ENCODE measurements at regions not wholly inside any gene's neighbourhood (a gene's known extent, or its start where the extent isn't known, plus 50 kb on each side); places are given as distances from the start of the nearest gene placed in this dataset.

DNA sequence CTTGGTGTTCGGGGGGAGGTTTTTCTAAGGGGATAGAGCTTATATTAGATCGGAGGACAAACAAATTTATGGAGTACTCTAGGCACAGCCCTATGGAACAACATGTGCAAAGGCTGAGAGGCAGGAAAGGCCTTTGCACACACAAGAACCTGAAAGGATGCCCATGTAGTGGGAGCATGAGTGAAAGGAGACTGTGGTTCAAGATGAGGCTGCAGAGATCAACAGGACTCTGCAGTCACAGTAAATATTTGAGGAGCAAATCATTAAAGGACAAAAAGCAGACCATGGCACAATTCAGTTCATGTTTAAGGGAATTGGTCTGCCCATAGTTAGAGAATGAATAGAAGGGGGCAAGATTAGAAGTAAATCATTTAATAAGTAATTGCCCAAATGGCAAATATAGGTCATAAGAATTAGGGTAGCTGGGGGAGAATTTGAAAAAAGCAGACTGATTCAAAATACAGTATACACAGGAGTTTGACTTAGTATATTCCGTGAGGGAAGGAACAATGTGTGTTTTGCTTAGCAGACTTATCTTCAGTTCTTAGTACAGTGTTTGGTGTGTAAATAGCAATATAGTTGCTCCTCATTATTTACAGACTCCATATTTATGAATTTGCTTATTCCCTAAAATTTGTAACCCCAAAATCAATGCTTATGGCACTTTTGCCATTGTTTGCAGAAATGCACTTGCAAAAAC is 268.1 kb downstream of the SEC16B start:
- Mint-ChIP-seq H3K4me1 (ENCODE audit: unreplicated experiment) (no peaks in the 10 kb centered on the region), H3K36me3 (ENCODE audit: low read depth, unreplicated experiment) (no peaks in the 10 kb centered on the region), H3K4me3 (ENCODE audit: unreplicated experiment) (no peak overlapping the region), H3K9me3 (ENCODE audit: unreplicated experiment) (no peaks in the 10 kb centered on the region), H3K27ac (ENCODE audit: unreplicated experiment) (no peak overlapping the region), H3K27me3 (ENCODE audit: unreplicated experiment) (no peaks in the 10 kb centered on the region)
- DNase-seq (ENCODE audit: low spot score), result no peak
- TF ChIP-seq, protein P1, sequence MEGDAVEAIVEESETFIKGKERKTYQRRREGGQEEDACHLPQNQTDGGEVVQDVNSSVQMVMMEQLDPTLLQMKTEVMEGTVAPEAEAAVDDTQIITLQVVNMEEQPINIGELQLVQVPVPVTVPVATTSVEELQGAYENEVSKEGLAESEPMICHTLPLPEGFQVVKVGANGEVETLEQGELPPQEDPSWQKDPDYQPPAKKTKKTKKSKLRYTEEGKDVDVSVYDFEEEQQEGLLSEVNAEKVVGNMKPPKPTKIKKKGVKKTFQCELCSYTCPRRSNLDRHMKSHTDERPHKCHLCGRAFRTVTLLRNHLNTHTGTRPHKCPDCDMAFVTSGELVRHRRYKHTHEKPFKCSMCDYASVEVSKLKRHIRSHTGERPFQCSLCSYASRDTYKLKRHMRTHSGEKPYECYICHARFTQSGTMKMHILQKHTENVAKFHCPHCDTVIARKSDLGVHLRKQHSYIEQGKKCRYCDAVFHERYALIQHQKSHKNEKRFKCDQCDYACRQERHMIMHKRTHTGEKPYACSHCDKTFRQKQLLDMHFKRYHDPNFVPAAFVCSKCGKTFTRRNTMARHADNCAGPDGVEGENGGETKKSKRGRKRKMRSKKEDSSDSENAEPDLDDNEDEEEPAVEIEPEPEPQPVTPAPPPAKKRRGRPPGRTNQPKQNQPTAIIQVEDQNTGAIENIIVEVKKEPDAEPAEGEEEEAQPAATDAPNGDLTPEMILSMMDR (IDR thresholded peaks at IDR 0.05; ENCODE audit: unreplicated experiment), result no peak

DNA sequence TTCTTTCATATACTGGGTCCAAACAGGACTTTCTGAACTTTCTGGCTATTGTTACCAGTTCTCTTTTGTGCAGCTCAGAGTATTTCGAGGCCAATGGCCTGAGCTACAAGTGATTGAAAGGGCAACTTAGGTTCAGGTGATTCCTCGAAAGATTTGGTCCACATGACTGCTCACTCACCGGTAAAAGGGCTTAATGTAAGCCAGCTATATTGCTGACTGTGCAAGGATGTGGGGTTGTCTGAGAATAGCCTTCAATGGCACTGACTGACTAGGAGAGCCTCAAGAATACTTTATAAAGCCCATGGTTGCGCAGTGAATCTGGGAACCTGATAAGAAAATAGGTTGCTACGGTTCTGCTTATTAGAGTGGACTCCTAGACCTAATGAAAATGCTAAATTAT is 269.0 kb downstream of the SEC16B start:
- H3K4me3 Mint-ChIP-seq (ENCODE audit: unreplicated experiment), result no peak overlapping the region
- no peaks in the 10 kb centered on the region for H3K9me3 Mint-ChIP-seq (ENCODE audit: unreplicated experiment)
- no peaks in the 10 kb centered on the region for H3K36me3 Mint-ChIP-seq (ENCODE audit: low read depth, unreplicated experiment)
- DNase-seq (ENCODE audit: low spot score), result no peak
- H3K27me3 Mint-ChIP-seq (ENCODE audit: unreplicated experiment), result no peaks in the 10 kb centered on the region
- H3K27ac Mint-ChIP-seq (ENCODE audit: unreplicated experiment), result no peak overlapping the region
- TF ChIP-seq, protein P1 (IDR thresholded peaks at IDR 0.05; ENCODE audit: unreplicated experiment), result no peak
- no peaks in the 10 kb centered on the region for H3K4me1 Mint-ChIP-seq (ENCODE audit: unreplicated experiment)

DNA sequence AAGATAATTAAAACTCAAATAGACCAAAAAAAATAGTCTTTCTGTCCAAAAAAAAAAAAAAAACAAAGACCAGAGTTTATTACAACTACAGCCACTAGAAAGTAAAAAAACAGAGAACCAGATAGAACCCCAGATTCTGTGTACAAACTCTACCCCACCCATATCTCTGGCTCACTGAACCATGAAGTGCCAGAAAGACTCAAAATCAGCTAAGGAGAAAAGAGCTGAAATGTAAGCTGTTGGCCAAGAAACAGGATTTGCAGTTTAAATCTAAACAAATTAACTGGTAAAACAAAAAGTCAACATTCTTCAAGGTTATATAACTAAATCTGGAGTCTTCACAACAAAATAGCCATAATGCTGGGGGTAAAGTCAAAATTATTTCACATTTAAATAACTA is 278.9 kb downstream of the SEC16B start:
- Mint-ChIP-seq H3K36me3 (ENCODE audit: low read depth, unreplicated experiment) (no peaks in the 10 kb centered on the region), H3K9me3 (ENCODE audit: unreplicated experiment) (no peaks in the 10 kb centered on the region), H3K27me3 (ENCODE audit: unreplicated experiment) (peaks cover 2% of the 10 kb centered on the region), H3K27ac (ENCODE audit: unreplicated experiment) (no peak overlapping the region), H3K4me1 (ENCODE audit: unreplicated experiment) (no peaks in the 10 kb centered on the region), H3K4me3 (ENCODE audit: unreplicated experiment) (no peak overlapping the region)
- TF ChIP-seq, protein P1 (IDR thresholded peaks at IDR 0.05; ENCODE audit: unreplicated experiment), result no peak
- DNase-seq (ENCODE audit: low spot score), result no peak

DNA sequence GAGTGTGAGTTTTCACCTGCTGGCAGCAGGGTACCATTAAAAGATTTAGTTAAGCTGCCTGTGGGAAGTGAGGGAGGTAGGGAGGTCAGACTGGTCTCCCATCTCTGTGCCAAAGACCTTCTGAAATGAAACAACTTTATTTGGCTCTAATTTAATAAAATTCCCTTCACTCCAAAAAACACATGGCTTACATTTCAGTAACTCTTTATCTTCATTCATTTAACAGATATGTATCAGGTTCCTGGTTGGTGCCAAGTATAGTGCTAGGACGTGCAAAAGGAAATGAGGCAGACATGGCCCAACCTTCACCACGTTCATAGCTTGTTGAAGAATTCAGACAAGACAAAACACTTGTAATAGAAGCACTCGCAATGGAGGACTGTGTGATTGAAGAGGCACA is 282.3 kb downstream of the SEC16B start:
- Mint-ChIP-seq H3K4me1 (ENCODE audit: unreplicated experiment) (no peaks in the 10 kb centered on the region), H3K4me3 (ENCODE audit: unreplicated experiment) (no peak overlapping the region), H3K36me3 (ENCODE audit: low read depth, unreplicated experiment) (no peaks in the 10 kb centered on the region), H3K27ac (ENCODE audit: unreplicated experiment) (no peak overlapping the region), H3K9me3 (ENCODE audit: unreplicated experiment) (no peaks in the 10 kb centered on the region), H3K27me3 (ENCODE audit: unreplicated experiment) (peaks cover 2% of the 10 kb centered on the region)
- TF ChIP-seq, protein P1 (IDR thresholded peaks at IDR 0.05; ENCODE audit: unreplicated experiment), result no peak
- DNase-seq (ENCODE audit: low spot score), result no peak

DNA sequence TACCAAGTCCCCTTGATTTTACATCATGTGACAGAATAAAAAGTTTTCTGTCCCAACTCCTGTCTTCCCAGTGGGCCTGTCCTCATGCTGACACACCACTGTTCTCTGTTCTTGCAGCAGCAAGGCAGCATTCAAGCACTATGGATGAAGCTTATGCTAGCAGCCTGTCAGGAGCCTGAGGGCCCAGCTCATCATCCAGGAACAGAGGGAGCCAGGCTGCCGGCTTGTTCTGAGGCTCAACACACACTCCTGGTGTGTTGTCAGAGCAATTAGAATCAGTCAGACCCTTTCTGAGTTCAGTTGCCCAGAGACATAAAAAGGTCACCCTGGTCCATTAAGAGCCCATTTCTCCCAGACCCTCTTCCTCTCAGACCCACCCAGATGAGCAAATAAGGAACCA is 282.9 kb downstream of the SEC16B start:
- TF ChIP-seq, protein P1 (IDR thresholded peaks at IDR 0.05; ENCODE audit: unreplicated experiment), result no peak
- no peaks in the 10 kb centered on the region for H3K36me3 Mint-ChIP-seq (ENCODE audit: low read depth, unreplicated experiment)
- no peak overlapping the region for H3K4me3 Mint-ChIP-seq (ENCODE audit: unreplicated experiment)
- no peak overlapping the region for H3K27ac Mint-ChIP-seq (ENCODE audit: unreplicated experiment)
- peaks cover 2% of the 10 kb centered on the region for H3K27me3 Mint-ChIP-seq (ENCODE audit: unreplicated experiment)
- no peaks in the 10 kb centered on the region for H3K4me1 Mint-ChIP-seq (ENCODE audit: unreplicated experiment)
- no peaks in the 10 kb centered on the region for H3K9me3 Mint-ChIP-seq (ENCODE audit: unreplicated experiment)
- no peak for DNase-seq (ENCODE audit: low spot score)
